Suppressor macrophage treated with lipopolysaccharide for 1 hour (primary cell): ENCODE measurements at regions not wholly inside any gene's neighbourhood (a gene's known extent, or its start where the extent isn't known, plus 50 kb on each side); places are given as distances from the start of the nearest gene placed in this dataset.
"Not testable (repeated sequence)": the region's sequence is repeated elsewhere in the genome, so short reads cannot be mapped to it uniquely, and the experiment has no call there.

Experiments used
- DNase-seq, 3 donors: peaks; one replicate each; pipeline ENCODE4 v3.0.0-alpha.2; 2020 to 2022

DNA sequence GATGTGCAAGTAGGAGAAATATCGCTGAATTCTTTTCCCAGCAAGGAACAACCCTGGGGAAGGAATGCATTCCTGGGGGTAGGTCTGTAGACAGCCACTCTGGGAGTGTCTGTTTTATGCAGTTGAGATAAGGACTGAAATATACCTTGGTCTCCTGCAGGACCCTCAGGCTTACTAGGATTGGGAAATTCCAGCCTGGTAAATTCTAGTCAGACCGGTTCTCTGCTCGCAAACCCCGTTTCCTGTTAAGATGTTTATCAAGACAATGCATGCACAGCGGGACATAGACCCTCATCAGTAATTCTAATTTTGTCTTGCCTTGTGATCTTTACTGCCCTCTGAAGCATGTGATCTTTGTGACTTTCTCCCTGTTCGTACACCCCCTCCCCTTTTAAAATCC is 839.0 kb downstream of the REEP3 start:
- not testable (repeated sequence) for DNase-seq

- DNase-seq = no peak
Measured at GRCh38 chr10:64363687-64364086, 842.5 kb downstream of the REEP3 start.

DNA sequence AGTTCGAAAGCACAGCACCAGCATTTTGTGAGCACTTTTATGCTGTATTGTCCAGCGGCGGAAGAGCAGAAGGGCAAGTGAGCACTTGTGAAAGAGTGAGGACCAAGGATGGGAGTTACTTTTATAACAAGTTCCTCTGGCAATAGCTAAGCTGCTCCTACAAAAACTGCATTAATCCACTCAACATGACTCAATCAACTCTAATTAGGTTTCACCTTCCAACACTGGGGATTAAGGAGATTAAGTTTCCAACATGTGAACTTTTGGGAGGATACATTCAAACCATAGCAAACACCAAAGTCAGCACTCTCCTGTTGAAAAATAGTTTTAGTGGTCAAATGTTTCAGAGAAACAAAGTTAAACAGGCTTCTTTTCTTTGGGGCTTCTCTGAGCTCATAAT is 844.5 kb downstream of the REEP3 start:
- no peak for DNase-seq

DNA sequence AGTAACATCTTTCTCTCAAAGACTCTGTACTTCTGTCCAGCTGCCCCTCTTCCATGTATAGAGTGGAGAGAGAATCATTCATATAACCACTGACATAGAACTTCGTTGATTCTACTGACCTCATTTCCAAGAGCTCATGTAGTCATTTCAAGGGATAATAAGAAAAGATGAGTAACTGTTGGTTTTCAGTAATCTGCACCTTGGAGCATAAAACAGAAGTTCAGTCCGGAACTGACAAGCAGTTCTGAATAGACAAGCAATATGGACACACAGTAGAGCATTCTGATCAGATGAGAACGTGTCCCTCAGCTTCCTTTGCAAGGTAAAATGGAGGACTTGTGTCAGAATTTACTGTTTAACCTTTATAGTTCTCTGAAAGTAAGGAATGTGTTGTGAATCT is 847.1 kb downstream of the REEP3 start:
- no peak for DNase-seq

GRCh38 chr10:64369885-64370773 is 848.9 kb downstream of the REEP3 start:
- no peak for DNase-seq

DNA sequence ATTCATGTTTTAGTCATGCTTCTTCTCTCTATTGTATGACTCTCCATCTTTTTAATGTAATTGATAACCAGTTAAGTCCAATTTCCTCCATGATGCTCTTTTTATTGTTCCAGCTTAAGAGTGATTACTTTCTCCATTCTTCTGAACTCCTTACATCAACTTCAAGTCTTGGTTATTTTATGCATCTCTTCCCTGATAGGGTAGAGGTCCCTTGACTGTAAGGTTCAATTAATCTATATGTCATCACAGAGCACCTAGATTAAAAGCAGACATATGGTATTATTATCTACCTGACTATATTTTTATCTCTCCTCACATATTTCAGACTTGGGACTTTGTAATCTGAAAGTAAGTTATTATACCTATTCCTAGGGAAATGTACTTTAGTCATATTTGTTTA is 853.1 kb downstream of the REEP3 start:
- no peak for DNase-seq

DNA sequence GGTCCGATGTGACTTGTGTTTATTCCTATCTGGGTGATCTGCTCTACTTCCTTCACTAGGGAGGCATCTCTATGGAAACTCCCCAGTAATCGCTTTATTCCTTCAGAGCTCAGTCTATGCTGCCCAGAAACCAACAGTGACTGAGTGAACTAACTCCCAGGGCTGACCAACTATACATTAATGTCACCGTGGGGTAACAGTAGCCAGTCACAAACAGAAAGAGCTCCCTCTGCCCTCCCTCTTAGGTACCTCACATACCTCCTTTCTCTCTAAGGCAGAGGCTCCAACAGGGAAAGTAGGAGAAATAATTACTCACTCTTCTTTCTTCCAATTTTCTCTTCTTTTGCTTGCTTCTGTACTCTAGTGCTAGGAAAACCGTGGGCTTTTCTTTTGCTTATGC is 855.0 kb downstream of the REEP3 start:
- DNase-seq = no peak

- no peak for DNase-seq
Measured at GRCh38 chr10:64379898-64380297, 858.7 kb downstream of the REEP3 start.

DNA sequence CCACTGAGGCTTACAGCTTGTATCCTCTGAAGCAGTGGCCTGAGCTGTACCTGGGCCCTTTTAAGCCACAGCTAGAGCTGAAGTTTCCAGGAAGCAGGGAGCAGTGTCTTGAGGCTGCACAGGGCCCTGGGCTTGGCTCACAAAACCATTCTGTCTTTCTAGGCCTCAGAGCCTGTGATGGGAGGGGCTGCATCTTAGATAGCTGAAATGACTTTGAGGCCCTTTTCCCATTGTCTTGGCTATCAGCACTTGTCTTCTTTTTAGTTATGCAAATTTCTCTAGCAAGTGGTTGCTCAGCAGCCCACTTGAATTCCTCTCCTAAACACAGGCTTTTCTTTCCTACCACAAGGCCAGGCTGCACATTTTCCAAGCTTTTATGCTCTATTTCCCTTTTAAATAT is 864.2 kb downstream of the REEP3 start:
- DNase-seq = no peak

DNA sequence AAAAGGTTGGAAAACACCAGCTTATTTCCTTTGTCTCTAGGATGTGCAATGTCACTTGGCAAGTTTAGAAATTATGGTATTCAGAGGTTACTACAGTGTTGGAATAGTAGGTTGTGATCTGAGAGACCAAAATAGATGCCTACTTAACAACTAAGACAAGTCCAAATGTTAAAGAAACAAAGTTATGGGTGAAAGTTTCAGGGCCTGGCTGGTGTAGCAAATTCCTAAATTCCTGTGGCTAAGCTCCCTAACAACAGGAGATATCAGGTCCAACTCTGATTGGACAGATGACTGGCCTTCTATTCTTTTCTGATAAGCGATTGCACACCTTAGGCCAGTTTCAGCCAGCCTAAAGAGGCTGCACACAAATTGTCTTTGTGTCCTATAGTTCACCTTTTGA is 873.5 kb downstream of the REEP3 start:
- DNase-seq = no peak

DNA sequence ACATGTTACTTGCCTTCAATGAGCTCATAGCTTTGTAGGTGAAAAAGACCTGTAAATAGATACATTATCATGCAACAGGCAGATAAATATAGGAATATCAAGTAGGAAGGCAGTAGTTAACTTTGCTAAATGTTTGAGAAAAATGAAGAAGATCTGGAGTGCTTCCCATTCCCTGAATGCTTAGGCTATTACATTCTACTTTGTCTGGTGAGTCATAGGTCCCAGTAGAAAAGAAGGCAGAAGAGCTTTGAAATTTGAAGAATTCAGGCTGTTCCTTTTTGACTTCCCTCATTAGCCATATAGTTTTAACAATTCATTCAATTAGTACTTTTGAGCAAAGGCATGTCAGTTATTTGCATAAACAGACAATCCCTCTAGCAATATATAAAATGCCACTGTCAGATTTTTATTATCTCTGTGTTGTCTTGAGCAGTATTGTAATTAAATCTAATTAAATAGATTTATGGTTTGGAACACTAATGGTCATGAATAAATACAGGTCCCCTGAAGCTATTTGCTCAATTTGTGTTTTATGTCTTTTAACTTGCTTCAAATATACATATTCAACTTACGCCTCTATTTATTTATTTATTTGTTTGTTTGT is 875.0 kb downstream of the REEP3 start:
- no peak for DNase-seq

DNA sequence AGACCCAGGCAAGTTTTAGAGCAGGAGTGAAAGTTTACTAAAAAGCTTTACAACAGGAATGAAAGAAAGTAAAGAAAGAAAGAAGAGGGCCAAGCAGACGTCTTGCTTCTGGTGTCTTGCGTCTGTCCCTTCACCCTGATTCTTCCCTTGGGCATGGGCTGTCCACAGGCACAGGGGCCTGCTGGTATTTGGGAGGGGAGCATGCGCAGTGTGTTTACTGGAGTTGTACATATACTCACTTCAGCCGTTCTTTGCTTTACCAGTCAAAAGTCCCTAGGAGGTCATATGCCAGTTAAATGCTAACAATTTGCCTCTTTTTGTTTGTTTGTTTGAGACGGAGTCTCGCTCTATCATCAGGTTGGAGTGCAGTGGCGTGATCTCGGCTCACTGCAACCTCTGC is 875.9 kb downstream of the REEP3 start:
- DNase-seq = no peak

DNA sequence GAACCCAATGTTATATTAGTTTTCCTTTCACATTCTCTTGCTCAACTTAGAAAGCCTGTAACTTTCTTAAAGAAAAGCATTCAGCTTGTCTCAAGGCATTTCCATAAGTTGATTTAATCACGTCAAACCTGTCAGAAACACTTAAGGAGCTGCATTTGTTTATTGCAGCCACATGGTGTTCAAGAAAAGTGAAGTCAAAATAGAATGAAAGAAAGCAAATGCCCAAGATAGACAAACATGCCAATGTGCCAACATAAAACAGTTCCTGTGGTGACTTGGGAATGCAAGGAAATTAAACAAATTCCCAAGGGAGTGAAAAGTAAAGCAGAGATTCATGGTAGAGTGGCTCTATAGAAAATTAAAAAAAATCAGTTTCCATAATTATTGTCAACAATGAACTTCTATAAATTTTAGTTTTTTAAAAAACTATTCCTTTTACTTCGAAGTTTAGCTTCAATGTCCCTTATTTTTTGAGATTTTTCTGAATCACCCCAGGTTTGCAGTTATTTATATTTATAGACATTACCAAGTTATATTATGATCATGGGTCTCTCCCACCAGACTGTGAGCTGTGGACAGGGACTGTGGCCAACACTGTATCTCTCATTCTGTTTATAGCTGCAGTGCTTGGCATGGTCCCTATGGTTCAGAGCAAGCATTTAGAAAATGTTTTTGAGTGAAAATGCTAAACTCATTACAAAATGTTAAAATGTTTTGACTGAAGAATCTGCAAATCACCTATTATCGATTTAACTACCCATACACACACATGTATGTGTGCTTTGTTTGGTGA is 887.4 kb downstream of the REEP3 start:
- DNase-seq = no peak

- no peak for DNase-seq
Measured at GRCh38 chr10:64409349-64409748, 888.1 kb downstream of the REEP3 start.

- no peak for DNase-seq
Measured at GRCh38 chr10:64416011-64416410, 894.8 kb downstream of the REEP3 start.

DNA sequence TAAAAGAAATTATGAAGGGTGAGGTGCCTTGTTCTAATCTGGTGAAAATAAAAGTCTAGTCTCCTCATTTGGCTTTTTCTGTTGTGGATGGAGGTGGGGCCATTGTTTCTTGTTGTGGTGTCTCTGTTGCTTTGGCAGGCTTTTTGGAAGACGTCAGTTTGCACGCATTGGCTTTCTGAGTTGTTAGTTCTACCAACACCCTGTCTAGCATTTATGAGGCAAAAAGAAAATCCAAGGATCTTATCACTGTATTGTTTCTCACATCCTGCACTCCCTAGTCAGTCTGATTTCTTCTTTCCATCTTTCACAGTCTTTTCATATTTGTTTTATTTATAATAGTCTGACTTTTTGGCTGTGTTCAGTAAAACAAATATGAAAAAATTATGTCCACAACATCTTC is 898.3 kb downstream of the REEP3 start:
- no peak for DNase-seq

GRCh38 chr10:64426745-64427144 is 905.5 kb downstream of the REEP3 start:
- DNase-seq = no peak

GRCh38 chr10:64430690-64431323 is 909.6 kb downstream of the REEP3 start:
- peak in 2 of 3 donors; percentile 3 to 4 for DNase-seq

- not testable (repeated sequence) for DNase-seq
Measured at GRCh38 chr10:64441872-64442271, 920.7 kb downstream of the REEP3 start.

DNA sequence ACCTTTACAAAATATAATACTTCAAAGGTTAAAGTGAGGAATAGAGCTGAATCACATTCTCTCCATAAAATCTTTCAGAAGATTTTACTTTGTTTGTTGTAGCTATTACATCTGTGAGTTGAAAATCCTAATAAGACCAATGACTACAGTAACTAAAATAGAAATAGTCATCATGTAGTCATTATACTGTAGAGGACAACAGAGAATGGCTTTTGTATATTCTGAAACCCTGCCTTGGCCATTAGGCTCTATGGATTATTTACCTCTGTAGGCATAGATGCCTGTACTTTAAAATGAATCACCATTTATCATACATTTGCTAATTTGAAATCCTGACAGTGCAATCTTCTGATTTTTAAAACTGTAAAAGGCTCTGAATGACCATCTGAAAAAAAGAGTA is 923.0 kb downstream of the REEP3 start:
- DNase-seq = no peak

GRCh38 chr10:64444564-64444963 is 923.4 kb downstream of the REEP3 start:
- DNase-seq = no peak

DNA sequence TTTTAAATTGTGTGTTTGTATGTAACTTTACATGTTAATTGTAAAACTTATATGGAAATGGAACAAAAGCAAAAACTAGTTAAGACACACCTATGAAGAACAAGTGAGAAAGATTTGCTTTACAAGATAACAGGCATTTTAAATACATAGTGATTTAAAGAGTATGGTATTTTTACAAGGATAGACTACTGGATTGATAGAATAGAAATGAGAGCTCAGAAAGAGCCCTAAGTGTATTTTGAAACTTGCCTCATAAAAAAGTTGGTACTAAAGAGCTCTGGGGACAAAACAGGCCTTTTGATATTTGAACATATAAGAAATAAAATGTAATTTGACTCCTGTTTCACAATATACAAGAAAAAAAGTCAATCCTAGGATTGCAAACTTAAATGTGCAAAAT is 928.4 kb downstream of the REEP3 start:
- no peak for DNase-seq

DNA sequence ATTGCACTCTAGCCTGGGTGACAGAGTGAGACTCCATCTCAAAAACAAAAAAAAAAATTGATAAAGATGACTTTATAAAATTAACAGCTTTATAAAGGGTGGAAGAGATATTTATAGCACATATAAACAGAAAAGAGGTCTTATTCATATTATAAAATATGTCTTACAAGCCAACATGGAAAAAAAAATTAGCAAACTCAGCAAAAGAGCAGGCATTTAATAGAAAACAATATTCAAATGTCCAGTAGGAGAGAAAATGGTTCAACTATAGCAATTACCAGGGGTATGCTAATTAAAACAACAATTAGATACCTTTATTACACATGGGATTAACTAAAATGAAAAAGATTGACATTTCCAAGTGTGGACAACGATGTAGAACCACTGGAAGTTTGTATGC is 929.1 kb downstream of the REEP3 start:
- DNase-seq = no peak
